ENCODE measurements at regions not wholly inside any gene's neighbourhood (a gene's known extent, or its start where the extent isn't known, plus 50 kb on each side); places are given as distances from the start of the nearest gene placed in this dataset.
"Not testable (repeated sequence)": the region's sequence is repeated elsewhere in the genome, so short reads cannot be mapped to it uniquely, and the experiment has no call there.

DNA sequence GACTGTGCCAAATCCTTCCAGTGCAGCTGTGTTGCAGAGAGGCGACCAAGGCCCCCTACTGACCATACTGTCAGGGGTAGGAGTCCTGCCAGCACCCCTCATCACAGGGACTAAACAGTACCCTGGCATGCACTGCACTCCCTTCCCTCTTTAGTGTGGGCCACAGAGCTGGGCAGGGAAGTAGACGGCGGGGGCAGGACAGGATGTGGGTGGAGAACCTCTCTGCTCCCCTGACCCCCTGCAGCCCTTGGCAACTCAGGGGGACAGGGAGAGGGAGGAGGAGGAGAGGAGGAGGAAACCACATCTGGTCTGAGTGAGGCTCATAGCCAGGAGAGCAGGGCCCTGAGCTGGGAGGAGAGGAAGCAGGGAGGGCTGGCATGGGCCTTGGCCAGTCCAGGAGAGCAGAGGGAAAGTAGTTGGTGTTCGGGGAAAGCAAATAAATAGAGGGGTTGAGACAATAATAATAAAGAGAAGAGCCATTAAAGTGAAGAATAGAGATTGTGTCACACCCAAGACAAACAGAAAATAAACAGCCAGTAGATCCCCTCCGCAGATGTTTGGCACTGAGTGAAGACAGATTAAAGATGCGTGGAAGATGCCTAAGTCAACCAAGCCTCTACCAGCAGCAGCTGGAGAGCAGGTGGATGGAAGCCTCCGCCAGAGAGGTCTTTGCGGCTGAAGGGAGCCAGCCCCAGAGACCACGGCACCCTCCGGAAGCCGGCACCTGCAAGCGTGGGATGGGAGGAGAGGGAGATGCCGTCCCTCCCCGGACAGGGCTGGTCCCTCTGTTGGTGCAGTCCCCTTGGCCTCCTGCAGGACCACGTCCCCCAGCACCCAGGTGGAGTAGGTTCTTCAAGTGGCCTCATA, 61.5 kb downstream of the RPUSD4 start:
- no peak for FAIRE-seq
- TF ChIP-seq POLR2A (IDR thresholded peaks at IDR 0.05; ENCODE audit: low read depth, low read length) (no peak), POLR2AphosphoS5 (IDR thresholded peaks at IDR 0.05; ENCODE audit: low read depth, low read length) (no peak), POU2F2 (IDR thresholded peaks at IDR 0.05; ENCODE audit: low read depth, low read length) (no peak), SPI1 (IDR thresholded peaks at IDR 0.05; ENCODE audit: low read depth, low read length) (no peak), TAF1 (IDR thresholded peaks at IDR 0.05; ENCODE audit: low read depth, low read length) (no peak), PAX5 (IDR thresholded peaks at IDR 0.05; ENCODE audit: insufficient read depth, low read length, severe bottlenecking) (no peak)
- DNase-seq (ENCODE audit: insufficient read length, low spot score) = no peak

DNA sequence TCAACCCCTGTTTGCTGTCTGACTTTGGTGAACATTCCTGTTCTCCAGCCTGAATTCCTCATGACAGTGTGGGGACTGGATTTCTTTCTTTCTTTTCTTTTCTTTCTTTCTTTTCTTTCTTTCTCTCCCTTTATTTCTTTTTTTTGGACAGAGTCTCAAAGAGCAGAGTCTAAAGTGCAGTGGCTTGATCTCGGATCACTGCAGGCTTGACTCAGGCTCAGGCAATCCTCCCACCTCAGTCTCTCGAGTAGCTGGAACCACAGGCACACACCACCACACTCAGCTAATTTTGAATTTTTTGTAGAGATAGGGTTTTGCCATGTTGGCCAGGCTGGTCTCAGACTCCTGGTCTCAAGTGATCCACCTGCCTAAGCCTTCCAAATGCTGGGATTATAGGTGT, 63.1 kb downstream of the RPUSD4 start:
- FAIRE-seq = no peak
- no peak for DNase-seq (ENCODE audit: insufficient read length, low spot score)
- TF ChIP-seq POLR2A (IDR thresholded peaks at IDR 0.05; ENCODE audit: low read depth, low read length) (no peak), SPI1 (IDR thresholded peaks at IDR 0.05; ENCODE audit: low read depth, low read length) (no peak)

DNA sequence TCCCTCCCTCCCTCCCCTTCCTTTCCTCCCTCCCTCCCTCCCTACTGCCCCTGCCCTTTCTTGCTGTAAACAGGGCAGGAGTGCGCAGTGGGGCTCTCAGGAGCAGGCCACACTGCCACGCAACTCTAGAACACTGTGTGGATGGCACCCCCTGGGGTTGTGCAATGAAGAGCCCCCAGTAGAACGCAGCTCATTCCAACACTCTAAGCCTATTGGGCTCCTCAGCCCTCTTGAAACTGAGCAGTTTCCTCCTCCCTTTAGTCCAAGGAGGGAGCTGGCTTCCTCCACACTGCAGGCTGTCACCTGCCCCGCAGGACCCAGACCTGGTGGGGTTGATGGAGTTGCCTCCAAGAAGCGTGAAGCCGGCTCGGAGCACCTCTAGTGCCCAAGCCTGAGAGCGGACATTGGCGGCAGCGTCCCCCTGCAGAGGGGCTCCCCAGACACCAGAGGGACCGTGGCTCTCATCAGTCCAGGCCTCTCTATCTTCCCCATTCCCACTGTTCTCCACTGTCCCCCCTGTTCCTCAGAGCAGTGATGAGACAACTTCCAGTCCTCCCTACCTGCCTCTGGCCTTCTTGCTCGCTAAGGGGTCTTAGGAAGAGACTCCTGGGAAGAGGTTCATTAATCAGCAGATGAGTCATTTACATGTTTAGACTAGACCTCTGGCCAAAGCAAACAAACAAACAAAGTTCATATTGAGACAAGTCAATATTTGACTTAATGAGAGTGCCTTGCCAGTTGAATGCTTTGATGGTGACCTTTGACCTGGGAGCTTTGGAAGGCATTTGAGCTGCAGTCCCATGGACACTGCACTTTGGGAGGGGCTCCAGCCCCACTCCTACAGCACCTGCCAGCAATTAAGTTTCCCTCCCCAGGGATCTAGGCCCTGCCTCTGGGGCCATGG, 64.0 kb downstream of the RPUSD4 start:
- no peak for FAIRE-seq

DNA sequence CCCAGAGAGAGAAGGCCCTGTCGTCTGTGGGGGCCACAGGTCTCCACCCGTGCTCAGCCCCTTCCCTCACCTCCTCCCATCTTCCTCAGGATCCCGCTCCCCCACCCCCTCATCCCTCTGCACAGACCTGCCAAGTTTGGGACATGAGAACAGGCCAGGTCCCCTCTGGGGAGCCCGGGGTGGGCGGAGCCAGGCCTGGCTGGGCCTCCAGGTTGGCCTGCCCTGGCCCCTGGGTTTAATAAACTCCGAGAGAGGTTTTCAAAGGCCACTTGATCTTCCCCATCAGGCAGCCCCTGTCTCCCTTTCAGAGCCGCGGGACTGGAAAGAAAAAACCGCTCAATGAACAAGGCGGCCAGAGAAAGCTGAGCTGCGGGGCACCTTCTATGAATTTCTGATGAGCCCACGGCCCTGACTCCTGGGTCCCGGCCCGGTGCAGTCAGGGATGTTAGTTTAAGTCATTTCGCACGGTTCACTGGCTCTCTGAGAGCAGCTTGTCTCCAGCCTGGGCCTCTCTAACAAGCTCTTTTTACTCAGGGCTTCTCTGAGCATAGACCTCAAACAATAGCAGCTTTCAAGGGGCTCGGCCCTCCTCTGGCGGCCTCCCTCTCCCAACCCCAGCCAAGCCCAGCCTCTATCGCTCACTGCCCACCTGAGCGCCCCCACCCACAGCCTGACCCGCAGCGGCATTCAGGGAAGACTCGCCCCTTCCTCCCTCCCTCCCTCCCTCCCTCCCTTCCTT, 64.8 kb downstream of the RPUSD4 start:
- FAIRE-seq (no peak), DNase-seq (ENCODE audit: insufficient read length, low spot score) (peak; percentile 34)
- TF ChIP-seq TAF1 (IDR thresholded peaks at IDR 0.05; ENCODE audit: low read depth, low read length) = no peak
- TF ChIP-seq POLR2AphosphoS5 (IDR thresholded peaks at IDR 0.05; ENCODE audit: low read depth, low read length) = no peak
- no peak for TF ChIP-seq POLR2A (IDR thresholded peaks at IDR 0.05; ENCODE audit: low read depth, low read length)
- no peak for TF ChIP-seq PAX5 (IDR thresholded peaks at IDR 0.05; ENCODE audit: insufficient read depth, low read length, severe bottlenecking)
- no peak for TF ChIP-seq POU2F2 (IDR thresholded peaks at IDR 0.05; ENCODE audit: low read depth, low read length)
- TF ChIP-seq SPI1 (IDR thresholded peaks at IDR 0.05; ENCODE audit: low read depth, low read length) = no peak

More for the DNA sequence above, 64.0 kb downstream of the RPUSD4 start:
- no peak for DNase-seq (ENCODE audit: insufficient read length, low spot score)
- TF ChIP-seq TAF1 (IDR thresholded peaks at IDR 0.05; ENCODE audit: low read depth, low read length) (no peak), POLR2A (IDR thresholded peaks at IDR 0.05; ENCODE audit: low read depth, low read length) (no peak), POLR2AphosphoS5 (IDR thresholded peaks at IDR 0.05; ENCODE audit: low read depth, low read length) (no peak), POU2F2 (IDR thresholded peaks at IDR 0.05; ENCODE audit: low read depth, low read length) (no peak), PAX5 (IDR thresholded peaks at IDR 0.05; ENCODE audit: insufficient read depth, low read length, severe bottlenecking) (no peak), SPI1 (IDR thresholded peaks at IDR 0.05; ENCODE audit: low read depth, low read length) (no peak)

DNA sequence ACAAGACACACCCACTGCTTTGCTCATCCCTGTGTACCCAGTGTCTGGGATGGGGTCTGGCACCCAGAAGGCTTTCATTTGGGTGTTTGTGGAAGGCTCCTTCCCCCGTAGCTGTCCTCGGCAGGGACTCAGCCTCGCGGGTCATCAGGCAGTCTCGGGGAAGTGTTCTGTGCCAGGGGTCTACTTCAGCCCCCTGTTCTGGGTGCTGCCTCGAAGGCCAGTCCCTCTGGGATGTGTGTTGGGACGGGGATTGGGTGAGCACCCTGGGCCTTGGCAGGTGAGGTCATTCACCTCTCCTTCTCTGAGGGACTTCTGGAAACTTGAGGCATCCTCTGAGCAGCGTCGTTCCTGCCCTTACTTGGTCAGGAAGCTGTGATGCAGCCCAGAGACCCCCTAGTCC, 65.5 kb downstream of the RPUSD4 start:
- TF ChIP-seq POLR2AphosphoS5 (IDR thresholded peaks at IDR 0.05; ENCODE audit: low read depth, low read length) = no peak
- TF ChIP-seq TAF1 (IDR thresholded peaks at IDR 0.05; ENCODE audit: low read depth, low read length) = no peak
- no peak for TF ChIP-seq SPI1 (IDR thresholded peaks at IDR 0.05; ENCODE audit: low read depth, low read length)
- TF ChIP-seq POU2F2 (IDR thresholded peaks at IDR 0.05; ENCODE audit: low read depth, low read length) = no peak
- TF ChIP-seq POLR2A (IDR thresholded peaks at IDR 0.05; ENCODE audit: low read depth, low read length) = no peak
- no peak for TF ChIP-seq PAX5 (IDR thresholded peaks at IDR 0.05; ENCODE audit: insufficient read depth, low read length, severe bottlenecking)
- DNase-seq (ENCODE audit: insufficient read length, low spot score) (no peak), FAIRE-seq (no peak)

DNA sequence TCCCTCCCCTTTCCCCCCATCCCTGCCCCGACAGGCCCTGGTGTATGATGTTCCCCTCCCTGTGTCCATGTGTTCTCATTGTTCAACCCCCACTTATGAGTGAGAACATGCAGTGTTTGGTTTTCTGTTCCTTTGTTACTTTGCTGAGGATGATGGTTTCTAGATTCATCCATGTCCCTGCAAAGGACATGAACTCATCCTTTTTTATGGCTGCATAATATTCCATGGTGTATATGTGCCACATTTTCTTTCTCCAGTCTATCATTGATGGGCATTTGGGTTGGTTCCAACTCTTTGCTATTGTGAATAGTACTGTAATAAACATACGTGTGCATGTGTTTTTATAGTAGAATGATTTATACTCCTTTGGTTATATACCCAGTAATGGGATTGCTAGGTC, 68.0 kb downstream of the RPUSD4 start:
- not testable (repeated sequence) for DNase-seq (ENCODE audit: insufficient read length, low spot score); FAIRE-seq

DNA sequence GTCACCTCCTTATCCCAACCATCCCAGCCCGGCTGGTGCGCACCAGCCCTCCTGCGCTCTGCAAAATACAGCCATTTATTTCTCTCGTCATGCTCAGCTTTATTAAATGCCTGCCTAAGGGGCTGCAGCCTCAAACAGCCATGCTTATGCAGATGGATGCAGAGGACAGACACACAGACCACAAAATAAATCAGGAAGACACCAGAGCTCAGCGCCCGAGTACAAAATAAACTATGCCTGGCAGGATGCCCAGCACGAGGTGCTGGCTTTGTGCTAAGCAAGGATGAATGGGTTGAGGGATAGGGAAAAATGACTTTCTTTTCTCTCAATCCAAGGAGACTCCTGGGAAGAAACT, 70.5 kb downstream of the RPUSD4 start:
- DNase-seq (ENCODE audit: insufficient read length, low spot score) (no peak), FAIRE-seq (no peak)
- no peak for TF ChIP-seq POLR2A (IDR thresholded peaks at IDR 0.05; ENCODE audit: low read depth, low read length)
- no peak for TF ChIP-seq TAF1 (IDR thresholded peaks at IDR 0.05; ENCODE audit: low read depth, low read length)
- no peak for TF ChIP-seq PAX5 (IDR thresholded peaks at IDR 0.05; ENCODE audit: insufficient read depth, low read length, severe bottlenecking)
- no peak for TF ChIP-seq POLR2AphosphoS5 (IDR thresholded peaks at IDR 0.05; ENCODE audit: low read depth, low read length)
- no peak for TF ChIP-seq SPI1 (IDR thresholded peaks at IDR 0.05; ENCODE audit: low read depth, low read length)
- TF ChIP-seq POU2F2 (IDR thresholded peaks at IDR 0.05; ENCODE audit: low read depth, low read length) = no peak

DNA sequence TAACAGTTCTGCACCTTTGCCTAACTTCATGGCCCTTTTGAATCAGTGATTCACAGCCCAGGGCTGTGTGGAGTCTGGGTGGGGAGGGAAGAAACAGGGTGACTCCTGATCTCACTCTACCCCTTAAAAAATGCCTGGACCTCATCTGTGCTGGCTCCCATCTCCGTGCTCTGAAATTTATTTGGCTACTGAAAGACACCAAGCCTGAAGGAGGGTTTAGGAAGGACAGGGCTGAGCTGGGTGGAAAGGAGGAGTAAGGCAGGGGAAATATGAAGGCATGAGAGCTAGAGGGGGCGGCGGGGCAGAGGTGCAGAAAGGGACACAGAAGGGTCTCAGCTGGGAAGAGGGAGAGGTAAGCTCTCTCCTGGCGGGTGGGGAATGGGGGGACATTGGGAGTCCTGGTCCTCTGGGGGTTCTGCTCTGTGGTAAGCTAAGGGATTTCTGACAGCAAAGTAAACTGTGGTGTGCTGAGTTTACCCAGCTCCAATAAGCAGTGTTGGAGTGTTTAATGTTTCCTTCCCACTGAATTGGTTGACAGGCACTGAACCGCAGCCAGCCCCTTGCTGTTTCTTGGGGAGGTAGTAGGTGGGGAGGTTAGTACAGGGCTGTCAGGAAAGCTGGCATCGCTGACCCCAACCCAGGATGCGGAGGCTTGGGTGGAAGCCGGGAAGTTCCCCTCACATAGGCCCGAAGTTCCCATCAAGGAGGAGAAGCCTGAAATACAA, 71.1 kb downstream of the RPUSD4 start:
- no peak for TF ChIP-seq POU2F2 (IDR thresholded peaks at IDR 0.05; ENCODE audit: low read depth, low read length)
- TF ChIP-seq SPI1 (IDR thresholded peaks at IDR 0.05; ENCODE audit: low read depth, low read length) = no peak
- TF ChIP-seq POLR2A (IDR thresholded peaks at IDR 0.05; ENCODE audit: low read depth, low read length) = no peak
- no peak for TF ChIP-seq PAX5 (IDR thresholded peaks at IDR 0.05; ENCODE audit: insufficient read depth, low read length, severe bottlenecking)
- TF ChIP-seq POLR2AphosphoS5 (IDR thresholded peaks at IDR 0.05; ENCODE audit: low read depth, low read length) = no peak
- no peak for TF ChIP-seq TAF1 (IDR thresholded peaks at IDR 0.05; ENCODE audit: low read depth, low read length)
- FAIRE-seq = no peak
- no peak for DNase-seq (ENCODE audit: insufficient read length, low spot score)

Measured in GM12891 (cell line).